ENCODE measurements at regions not wholly inside any gene's neighbourhood (a gene's known extent, or its start where the extent isn't known, plus 50 kb on each side); places are given as distances from the start of the nearest gene placed in this dataset.

DNA sequence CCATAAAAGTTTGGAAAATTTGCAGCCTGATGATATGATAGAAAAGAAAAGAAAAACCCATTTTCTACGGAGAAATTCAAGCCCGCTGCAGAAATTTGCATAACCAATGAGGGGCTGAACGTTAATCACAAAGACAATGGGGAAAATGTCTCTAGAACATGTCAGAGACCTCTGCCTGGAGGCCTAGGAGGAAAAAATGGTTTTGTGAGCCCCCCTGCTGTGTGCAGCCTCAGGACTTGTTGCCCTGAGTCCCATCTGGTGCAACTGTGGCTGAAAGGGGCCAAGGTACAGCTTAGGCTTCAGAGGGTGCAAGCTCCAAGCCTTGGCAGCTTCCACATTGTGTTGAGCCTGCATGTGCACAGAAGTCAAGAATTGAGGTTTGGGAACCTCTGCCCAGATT, 1267.4 kb upstream of the GOT2 start:
- TF ChIP-seq CTCF (IDR thresholded peaks at IDR 0.05; ENCODE audit: poor library complexity, severe bottlenecking), result no peak
- no peak for TF ChIP-seq EP300 (conservative IDR thresholded peaks at IDR 0.05; ENCODE audit: poor library complexity, severe bottlenecking)
- TF ChIP-seq REST (IDR thresholded peaks at IDR 0.05; ENCODE audit: borderline replicate concordance), result no peak
- no peak for TF ChIP-seq EZH2 (IDR thresholded peaks at IDR 0.05; ENCODE audit: borderline replicate concordance, insufficient read depth, low read length, poor library complexity, severe bottlenecking)
- TF ChIP-seq SMC3 (conservative IDR thresholded peaks at IDR 0.05; ENCODE audit: poor library complexity), result no peak
- no peak for TF ChIP-seq POLR2AphosphoS5 (IDR thresholded peaks at IDR 0.05)
- no peak for TF ChIP-seq MXI1 (conservative IDR thresholded peaks at IDR 0.05; ENCODE audit: poor library complexity, severe bottlenecking)

Data from neural cell (in vitro differentiated cells).